IPS-18c (cell line): ENCODE measurements at regions not wholly inside any gene's neighbourhood (a gene's known extent, or its start where the extent isn't known, plus 50 kb on each side); places are given as distances from the start of the nearest gene placed in this dataset.
"Not testable (repeated sequence)": the region's sequence is repeated elsewhere in the genome, so short reads cannot be mapped to it uniquely, and the experiment has no call there.

Experiments
- H3K4me3 ChIP-seq: 2 replicates; pipeline ENCODE4 v1.7.0; 2013; ENCODE audit warnings: low read depth, mild to moderate bottlenecking, low read length, moderate library complexity; ENCODE audit not compliant: insufficient read depth
- H3K9me3 ChIP-seq: one replicate; pipeline ENCODE4 v1.6.1; 2013; ENCODE audit warnings: mild to moderate bottlenecking, low read length, moderate library complexity; ENCODE audit not compliant: control insufficient read depth, insufficient read depth

DNA sequence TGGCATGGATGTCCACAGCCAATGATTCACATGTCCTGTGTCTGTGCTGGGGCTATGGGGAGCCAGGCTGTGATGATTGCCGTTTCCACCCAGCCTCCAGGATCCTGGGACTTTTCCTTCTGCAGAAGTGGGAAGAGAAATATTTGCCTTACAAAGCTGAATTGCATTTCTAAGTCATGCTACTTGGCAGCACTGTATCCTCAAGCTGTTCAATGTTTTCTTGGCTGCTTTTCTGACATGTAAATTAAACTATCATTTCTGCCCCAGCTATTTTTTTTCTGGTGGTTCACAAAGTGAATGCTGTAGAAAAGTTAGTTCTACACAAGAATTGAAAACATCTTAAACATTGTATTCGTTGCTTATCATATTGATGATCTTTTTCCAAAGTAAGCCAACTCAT lies 51.9 kb upstream of the TCERG1L start:
- no peak overlapping the region for H3K4me3 ChIP-seq
- H3K9me3 ChIP-seq, result peaks cover 27% of the 10 kb centered on the region

DNA sequence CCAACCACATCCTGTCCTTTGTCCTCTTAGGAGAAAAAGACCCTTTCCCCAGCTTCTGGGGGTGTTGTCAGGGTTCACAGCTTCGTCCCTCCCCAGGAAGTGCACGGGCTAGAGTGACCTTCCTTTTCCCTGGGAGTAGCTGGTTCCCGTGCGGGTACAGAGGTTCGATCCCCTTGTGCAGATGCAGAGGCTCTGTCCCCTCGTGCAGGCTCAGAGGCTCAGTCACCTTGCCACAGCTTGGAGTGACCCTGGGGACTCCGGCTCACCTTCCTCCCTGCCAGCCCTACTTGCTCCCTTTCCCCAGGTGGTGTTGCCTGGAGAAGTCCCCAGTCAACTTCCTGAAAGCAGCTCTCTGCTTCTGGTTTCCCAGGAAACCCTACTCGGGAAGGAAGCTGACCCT lies 60.0 kb upstream of the TCERG1L start:
- peaks cover 18% of the 10 kb centered on the region for H3K9me3 ChIP-seq
- no peak overlapping the region; the same call in 1 of the 2 replicates for H3K4me3 ChIP-seq

DNA sequence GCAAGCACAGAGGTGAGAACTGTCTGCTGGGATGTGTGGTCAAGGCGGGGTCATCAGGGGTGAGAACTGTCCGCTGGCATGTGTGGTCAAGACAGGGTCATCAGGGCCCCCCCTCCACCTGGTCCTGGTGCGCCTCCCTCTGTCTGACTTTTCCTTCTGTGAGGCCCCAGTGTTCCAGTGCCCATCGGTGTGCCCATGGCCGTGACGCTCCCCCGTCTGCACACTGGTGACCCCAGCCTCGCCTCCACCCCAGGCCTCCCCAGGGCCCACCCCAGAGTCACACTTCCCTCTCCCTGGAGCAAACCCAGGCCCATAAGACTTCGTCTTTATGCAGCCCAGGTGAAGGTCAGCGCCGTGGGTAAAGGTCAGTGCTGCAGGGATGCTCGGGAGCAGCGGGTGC lies 70.1 kb upstream of the TCERG1L start:
- Histone ChIP-seq H3K9me3 (peaks cover 17% of the 10 kb centered on the region), H3K4me3 (no peak overlapping the region)

DNA sequence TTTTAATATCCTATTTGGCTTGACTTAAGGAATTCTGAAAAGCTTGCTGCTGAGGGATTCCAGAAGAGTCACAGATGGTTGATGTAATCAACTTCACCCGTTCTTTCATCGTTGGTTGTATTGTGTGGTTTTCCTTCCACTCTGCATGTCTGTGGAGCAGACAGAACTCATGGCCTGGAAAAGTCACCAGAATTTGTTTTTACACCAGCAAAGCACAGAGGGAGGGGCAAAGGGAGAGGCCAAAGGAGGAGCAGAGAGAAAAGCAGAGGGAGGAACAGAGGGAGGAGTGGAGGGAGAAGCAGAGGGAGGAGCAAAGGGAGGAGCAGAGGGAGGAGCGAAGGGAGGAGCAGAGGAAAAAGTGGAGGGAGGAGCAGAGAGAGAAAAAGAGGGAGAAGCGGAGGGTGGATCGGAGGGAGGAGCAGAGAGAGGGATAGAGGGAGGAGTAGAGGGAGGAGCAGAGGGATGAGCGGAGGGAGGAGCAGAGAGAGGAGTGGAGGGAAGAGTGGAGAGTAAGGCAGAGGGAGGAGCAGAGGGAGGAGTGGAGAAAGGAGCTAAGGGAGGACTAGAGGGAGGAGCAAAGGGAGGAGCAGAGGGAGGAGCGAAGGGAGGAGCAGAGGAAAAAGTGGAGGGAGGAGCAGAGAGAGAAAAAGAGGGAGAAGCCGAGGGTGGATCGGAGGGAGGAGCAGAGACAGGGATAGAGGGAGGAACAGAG lies 73.8 kb upstream of the TCERG1L start:
- H3K9me3 ChIP-seq, result peaks cover 10% of the 10 kb centered on the region
- H3K4me3 ChIP-seq, result not testable (repeated sequence)

DNA sequence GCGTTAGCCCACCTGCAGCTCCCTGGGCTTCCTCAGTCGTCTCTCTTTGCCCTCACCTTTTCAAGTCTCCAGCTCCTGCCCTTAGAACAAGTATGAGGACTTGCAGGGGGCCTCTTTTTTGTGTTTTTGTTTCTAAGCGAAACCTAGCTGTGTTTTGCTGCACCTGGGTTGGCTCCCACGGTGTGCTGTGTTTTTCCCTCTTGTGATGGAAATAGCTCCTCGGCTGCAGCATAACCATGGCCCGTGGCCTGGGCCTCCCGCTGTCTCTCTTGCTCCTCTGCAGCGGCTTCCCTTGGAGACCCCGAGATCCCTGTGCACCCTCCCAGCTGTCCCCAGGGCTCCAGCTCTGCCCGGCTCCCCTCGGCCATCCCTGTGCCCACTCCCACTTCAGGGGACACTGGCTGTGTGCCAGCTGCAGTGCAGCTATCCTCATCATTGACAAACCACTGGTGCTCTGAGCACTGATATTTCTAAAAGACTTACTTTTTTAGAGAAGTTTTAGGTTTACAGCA lies 75.6 kb upstream of the TCERG1L start:
- Histone ChIP-seq H3K4me3 (no peak overlapping the region), H3K9me3 (peaks cover 10% of the 10 kb centered on the region)

DNA sequence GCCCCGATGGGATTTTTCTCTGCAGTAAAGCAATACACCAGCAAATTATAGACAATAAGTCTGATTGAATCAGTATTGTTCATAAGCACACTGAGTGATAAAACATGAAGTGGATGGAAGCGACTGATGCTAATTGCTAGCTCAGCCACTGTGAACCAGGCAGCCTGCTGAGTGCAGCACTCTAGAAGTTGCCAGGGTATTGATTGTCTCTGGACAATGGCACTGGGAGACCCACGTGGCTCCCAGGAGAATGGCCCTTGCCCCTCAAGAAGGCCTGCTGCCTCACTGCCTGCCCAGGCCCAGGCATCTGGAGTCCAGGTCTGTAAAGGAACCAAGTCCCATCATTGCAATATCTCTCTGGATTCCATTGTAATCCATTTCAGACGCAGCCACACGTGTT lies 80.4 kb upstream of the TCERG1L start:
- H3K9me3 ChIP-seq, result peaks cover 10% of the 10 kb centered on the region

DNA sequence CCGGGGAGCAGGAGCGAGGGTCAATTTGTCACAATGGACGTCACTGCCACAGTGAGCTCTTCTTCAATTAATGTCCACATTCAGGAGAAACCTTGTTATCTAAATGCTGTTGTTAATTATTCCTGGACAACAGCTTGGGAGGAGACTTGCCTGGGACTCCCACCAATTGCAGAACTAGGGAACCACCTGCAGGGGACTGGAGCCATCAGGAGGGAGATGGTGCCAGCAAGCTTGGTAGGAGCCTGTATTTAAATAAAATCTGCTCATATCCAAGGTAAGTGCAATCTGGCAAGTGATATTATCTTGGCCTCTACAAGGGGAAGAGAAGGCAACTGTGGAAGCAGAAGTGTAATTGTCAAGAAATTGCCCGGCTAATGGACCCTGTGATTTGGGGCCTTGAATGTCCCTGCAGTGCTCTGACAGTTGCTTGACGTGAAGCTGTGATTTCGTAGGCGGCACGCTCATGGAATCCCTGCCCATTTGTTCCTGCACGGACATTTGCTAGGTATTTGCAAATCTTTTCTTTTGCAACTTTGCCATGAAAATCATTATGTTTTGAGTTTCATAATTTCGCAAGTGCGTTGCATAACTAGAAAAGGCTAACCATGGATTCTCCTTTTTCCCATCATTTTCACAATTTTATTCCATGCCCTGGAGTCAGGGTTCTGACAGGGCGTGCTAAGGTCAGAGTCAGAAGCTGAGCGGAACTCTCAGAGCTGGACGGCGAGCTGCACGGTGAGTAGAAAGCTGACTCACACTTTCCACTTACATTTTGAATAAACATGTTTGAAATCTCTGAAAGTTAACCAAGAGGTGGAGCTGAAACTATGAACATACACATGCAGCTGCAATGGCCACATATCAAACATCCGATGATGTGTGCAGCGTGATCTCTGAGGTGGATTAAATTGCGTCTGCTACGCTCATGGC lies 84.9 kb upstream of the TCERG1L start:
- no peak overlapping the region for H3K4me3 ChIP-seq
- peaks cover 7% of the 10 kb centered on the region for H3K9me3 ChIP-seq

More for the DNA sequence above, 80.4 kb upstream of the TCERG1L start:
- no peak overlapping the region for H3K4me3 ChIP-seq

DNA sequence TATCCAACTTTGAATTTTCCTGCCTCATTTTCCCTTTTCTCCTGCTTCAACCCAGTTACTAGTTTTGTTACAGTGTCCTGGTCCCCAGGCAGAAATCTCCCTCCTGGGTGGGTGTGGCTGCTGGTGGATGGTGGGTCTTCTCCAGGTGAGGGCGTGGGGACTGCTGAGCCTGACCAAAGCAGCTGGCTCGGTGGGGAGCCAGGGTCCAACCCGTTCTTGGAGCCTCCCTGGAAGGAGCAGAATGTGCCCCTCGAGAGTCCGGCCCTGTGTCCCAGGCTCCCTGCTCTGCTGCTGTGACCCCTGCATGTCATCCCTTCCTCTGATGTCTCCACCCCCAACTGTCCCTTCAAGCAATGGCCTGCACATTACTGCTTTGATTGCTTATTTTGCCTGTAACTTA lies 86.6 kb upstream of the TCERG1L start:
- peaks cover 13% of the 10 kb centered on the region for H3K9me3 ChIP-seq
- no peak overlapping the region for H3K4me3 ChIP-seq

DNA sequence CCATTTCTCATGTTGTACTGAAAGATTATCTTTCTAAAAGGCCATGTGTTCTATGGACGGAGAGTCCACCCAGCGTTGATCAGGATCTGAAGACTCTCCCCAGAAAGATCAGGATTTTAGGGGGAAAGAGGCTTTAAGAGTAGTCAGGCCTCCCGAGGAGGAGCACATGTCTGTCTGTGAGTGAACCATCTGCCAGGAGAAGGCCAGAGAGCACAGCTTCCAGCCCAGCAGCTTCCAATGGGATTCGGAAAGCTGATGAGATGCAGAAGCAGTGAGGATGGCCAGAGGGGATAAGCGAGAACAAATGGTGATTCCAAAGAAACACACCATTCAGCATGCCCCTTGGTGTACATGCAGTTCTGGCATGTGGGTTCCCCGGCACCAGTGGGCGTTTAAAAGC lies 88.5 kb upstream of the TCERG1L start:
- peaks cover 8% of the 10 kb centered on the region for H3K9me3 ChIP-seq
- no peak overlapping the region for H3K4me3 ChIP-seq

DNA sequence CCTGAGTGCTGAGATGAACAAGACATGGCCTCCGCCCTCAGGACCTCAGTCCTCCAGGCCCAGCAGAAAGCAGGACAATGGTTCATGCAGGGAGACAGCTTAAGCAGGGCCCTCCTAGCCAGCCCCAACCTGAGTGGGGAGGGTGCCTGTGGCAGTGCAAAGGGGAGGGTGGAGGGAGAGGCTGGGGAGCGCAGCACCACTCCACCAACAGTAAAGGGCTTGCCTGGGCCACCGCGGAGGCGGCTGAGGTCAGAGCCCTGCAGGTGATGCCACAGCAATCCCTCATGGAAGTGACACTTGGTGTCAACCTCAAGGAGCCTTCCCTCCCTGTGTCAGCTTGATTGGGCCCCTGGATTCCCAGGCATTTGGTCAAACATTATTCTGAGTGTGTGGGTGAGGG lies 89.0 kb upstream of the TCERG1L start:
- Histone ChIP-seq H3K9me3 (peaks cover 10% of the 10 kb centered on the region), H3K4me3 (no peak overlapping the region)

DNA sequence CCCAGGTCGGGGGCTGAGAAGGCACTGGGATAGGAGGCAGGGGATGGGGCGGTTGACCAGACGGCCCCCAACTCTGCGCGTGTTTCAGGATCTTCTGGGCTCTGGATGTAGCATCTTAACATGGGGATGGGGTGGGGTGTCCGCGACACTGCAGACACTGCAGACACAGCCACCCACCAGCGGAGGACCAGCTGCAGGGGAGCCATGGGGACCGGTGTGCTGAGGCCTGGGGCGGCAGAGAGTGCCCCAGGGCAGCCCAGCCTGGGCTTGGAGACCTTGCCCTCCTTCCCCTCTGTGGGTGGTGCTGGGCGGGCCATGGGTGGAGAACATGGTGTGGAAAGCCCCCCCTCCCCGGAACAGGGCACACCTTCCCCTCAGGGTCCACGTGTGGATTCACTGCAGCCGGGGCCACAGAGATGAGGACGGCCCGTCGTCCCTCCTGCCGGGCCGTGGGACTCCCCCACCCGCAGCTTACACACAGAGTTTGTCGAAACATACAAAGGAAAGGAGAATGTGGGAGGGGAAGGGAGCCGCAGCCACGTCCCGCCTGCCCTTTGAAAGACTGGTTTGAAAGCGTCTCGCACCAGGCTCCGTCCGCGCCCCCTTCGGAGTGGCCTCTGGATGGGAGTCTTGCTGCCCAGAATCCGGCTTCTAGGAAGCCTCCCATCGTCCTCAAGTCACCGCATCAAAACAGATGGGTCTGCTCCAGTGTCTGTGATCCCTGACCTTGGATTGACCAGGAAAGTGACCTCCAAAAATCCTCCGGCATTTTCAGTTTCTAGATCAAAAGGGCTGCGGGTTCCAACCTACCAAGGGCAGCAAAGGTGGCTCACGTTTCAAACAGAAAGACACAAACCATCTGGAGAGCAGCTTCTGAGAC lies 91.5 kb upstream of the TCERG1L start:
- Histone ChIP-seq H3K4me3 (no peak overlapping the region), H3K9me3 (peaks cover 13% of the 10 kb centered on the region)

DNA sequence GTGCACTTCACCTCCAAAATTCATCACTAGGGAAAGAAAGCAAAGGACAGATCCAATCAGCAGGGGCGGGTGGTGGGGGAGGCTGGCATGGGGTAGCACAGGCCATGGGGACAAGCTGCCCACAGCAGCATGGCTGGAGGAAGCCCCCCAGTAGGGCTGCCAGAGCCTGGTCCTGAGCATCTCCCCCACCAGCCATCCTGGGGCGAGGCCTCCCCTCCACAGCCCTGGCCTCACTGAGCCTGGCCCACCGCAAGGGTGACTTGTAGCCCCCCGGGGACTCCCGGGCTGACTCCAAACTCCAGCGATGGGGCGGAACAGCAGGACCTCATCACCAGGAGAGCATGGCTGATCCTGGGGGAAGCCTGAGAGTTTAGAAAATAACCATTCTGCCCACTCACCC lies 92.4 kb upstream of the TCERG1L start:
- no peak overlapping the region for H3K4me3 ChIP-seq
- peaks cover 13% of the 10 kb centered on the region for H3K9me3 ChIP-seq

DNA sequence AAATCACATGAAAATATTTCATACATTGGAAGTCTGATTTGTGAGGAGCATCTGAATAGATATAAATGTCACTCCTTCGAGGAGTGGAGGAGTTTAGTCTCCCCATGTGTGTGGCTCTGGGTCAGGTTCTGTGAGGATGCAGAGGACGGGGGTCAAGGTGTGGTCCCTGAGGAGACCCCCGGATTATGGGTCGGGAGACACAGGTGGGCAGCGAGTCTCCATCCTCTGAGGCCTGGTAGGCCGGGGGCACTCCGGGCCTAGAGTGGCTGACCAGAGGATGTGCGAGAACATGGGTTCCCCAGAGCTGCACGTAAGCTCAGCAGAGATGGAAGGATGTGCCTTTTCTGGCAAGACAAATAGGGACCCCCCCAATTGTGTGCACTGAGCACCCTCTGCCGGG lies 93.4 kb upstream of the TCERG1L start:
- Histone ChIP-seq H3K4me3 (no peak overlapping the region), H3K9me3 (peaks cover 14% of the 10 kb centered on the region)

DNA sequence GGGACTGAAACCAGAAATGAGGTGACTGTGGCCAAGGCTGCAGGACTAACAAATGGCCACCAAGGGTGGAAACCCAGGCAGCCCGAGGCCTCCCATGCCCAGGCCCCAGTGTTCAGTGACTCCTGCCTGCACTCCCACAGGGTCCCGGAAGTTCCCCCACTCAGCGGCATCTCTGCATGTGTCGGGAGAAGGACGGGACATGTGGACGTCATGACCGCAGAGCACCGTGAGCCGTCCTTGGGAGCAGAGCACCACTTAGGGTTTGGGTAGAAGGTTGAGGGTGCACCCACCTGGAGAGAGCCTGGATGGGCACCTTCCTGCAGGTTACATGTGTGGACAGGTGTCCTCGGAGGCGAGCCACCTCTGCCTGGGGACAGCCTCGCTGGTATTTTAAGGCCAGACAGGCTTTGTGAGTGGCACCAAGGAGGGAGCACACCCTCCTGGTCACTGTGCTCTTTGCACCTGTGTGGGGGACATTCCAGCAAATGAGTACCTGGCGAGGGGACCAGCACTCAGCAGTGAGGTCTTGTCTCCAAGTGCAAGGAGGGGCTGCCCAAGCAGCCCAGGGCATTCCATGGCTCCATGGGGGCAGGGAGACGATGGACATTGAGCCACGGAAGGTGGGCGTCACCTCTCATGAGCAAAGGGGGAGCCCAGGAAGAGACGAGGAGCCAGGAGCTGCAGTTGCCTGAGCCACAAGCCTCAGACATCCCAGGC lies 95.3 kb upstream of the TCERG1L start:
- Histone ChIP-seq H3K4me3 (no peak overlapping the region), H3K9me3 (peaks cover 22% of the 10 kb centered on the region)

DNA sequence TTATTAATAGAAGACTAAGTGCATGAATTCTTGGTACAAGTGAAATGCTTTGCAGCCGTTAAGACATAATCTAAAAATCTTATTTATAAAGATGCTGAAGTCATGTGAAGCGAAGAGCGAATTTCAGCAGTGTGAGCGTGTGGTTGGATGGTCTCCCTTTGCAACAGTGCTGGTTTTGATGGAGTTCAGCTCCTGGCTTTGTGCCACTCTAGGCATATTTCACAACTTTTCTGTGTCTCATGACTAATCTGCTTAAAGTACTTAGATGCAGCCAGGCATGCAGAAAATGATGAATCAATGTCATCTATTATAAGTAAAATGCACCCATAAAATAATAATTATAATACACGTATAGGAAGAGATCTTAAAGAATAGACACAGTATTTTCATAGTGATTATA lies 107.2 kb upstream of the TCERG1L start:
- Histone ChIP-seq H3K4me3 (no peak overlapping the region), H3K9me3 (peaks cover 15% of the 10 kb centered on the region)

DNA sequence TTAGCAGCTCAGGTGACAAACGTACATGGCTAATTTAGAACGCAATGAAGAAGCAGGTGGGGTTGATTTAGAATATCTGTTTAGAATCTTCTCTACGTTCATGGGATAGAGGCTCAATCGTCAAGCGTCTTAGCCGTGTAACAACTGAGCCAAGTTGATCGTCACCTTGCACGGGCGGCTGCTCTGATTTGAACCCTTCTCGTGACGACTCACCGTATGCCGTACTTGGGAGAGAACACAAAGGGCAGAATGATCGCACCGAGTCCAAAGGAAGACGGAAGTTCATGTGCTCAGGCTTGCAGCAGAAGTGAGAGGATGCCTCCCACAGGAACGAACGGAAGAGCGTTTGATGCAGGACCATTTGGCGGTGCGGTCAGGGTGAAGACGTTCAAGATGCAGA lies 108.3 kb upstream of the TCERG1L start:
- peaks cover 16% of the 10 kb centered on the region for H3K9me3 ChIP-seq

DNA sequence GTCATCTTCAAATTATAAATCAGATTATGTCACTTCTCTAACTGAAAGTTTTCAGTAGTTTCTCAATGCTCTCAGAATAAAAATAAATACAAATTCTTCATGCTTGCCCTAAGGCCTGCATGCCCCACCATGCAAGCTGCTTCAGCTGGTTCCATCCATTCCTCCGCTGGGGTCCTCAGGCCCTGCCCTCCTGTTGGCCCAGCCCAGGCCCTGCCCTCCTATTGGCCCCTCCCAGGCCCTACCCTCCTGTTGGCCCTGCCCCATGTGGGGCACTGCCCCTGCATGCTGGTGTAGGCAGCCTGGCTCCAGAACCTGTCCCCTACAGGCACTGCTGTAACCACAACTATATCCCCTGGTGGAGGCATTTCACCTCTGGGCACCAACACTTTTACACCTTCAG lies 109.3 kb upstream of the TCERG1L start:
- Histone ChIP-seq H3K9me3 (peaks cover 20% of the 10 kb centered on the region), H3K4me3 (no peak overlapping the region)

More for the DNA sequence above, 108.3 kb upstream of the TCERG1L start:
- no peak overlapping the region for H3K4me3 ChIP-seq
